GM12878 (cell line): ENCODE measurements at regions not wholly inside any gene's neighbourhood (a gene's known extent, or its start where the extent isn't known, plus 50 kb on each side); places are given as distances from the start of the nearest gene placed in this dataset.

Source experiments
- ESRRA ChIP-seq: IDR thresholded peaks from 2 replicates; pipeline ENCODE4 v1.6.1; 2012; ENCODE audit warnings: mild to moderate bottlenecking, low read length, improper control_type of control experiment
- FOXK2 ChIP-seq: fragments of 450-650 bp; IDR thresholded peaks from 2 replicates; pipeline ENCODE4 v1.6.1; 2017; ENCODE audit warnings: mild to moderate bottlenecking, moderate library complexity
- MTA3 ChIP-seq: IDR thresholded peaks from 2 replicates; pipeline ENCODE4 v1.6.1; 2012; ENCODE audit warnings: low read length, inconsistent platforms, borderline replicate concordance
- RELA ChIP-seq: fragments of 450-650 bp; IDR thresholded peaks from 2 replicates; pipeline ENCODE4 v1.8.0; 2014; ENCODE audit warnings: borderline replicate concordance; ENCODE audit not compliant: partially characterized antibody
- SUPT20H ChIP-seq: IDR thresholded peaks from 2 replicates; pipeline ENCODE4 v1.6.1; 2011; ENCODE audit warnings: low read depth, mild to moderate bottlenecking, low read length, moderate library complexity, borderline replicate concordance; ENCODE audit not compliant: control insufficient read depth
- ZNF274 ChIP-seq: IDR thresholded peaks from one replicate; pipeline ENCODE4 v1.8.0; 2011; ENCODE audit not compliant: insufficient read length, insufficient read depth
- TF ChIP-seq, protein P1 (sequence below): fragments of 450-650 bp; formaldehyde crosslinking; IDR thresholded peaks from 2 replicates; pipeline ENCODE4 v1.4.0; 2020; ENCODE audit warnings: mild to moderate bottlenecking, moderate library complexity
- TF ChIP-seq, protein P2 (sequence below): fragments of 450-650 bp; IDR thresholded peaks from 2 replicates; pipeline ENCODE4 v1.6.1; 2016; ENCODE audit warnings: mild to moderate bottlenecking
- TF ChIP-seq, protein P3 (sequence below): IDR thresholded peaks from 2 replicates; pipeline ENCODE4 v1.6.1; 2012; ENCODE audit warnings: low read length, inconsistent platforms
- TF ChIP-seq, protein P4 (sequence below): IDR thresholded peaks from 2 replicates; pipeline ENCODE4 v1.6.1; 2012; ENCODE audit warnings: mild to moderate bottlenecking, low read depth, low read length

DNA sequence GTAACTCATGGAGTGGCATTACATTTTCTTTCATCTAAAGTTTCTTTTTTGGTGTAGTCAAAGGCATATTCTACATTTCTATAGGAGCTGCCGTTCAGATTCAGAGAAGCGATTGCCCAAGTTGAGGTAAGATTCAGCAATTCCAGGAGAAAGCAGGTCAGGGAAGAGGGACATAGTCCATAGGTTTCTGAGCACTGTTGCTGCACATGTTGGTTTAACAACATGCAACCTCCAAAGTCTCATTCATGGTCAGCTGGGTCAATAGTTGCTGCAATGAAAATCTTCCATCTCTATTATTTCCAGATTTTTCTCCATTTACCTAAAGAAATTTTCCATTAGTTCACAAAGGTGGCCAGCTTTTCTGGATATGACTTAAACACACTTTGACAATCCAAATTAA is 682.3 kb upstream of the MAN1A1 start (continued):
- TF ChIP-seq, protein P1, sequence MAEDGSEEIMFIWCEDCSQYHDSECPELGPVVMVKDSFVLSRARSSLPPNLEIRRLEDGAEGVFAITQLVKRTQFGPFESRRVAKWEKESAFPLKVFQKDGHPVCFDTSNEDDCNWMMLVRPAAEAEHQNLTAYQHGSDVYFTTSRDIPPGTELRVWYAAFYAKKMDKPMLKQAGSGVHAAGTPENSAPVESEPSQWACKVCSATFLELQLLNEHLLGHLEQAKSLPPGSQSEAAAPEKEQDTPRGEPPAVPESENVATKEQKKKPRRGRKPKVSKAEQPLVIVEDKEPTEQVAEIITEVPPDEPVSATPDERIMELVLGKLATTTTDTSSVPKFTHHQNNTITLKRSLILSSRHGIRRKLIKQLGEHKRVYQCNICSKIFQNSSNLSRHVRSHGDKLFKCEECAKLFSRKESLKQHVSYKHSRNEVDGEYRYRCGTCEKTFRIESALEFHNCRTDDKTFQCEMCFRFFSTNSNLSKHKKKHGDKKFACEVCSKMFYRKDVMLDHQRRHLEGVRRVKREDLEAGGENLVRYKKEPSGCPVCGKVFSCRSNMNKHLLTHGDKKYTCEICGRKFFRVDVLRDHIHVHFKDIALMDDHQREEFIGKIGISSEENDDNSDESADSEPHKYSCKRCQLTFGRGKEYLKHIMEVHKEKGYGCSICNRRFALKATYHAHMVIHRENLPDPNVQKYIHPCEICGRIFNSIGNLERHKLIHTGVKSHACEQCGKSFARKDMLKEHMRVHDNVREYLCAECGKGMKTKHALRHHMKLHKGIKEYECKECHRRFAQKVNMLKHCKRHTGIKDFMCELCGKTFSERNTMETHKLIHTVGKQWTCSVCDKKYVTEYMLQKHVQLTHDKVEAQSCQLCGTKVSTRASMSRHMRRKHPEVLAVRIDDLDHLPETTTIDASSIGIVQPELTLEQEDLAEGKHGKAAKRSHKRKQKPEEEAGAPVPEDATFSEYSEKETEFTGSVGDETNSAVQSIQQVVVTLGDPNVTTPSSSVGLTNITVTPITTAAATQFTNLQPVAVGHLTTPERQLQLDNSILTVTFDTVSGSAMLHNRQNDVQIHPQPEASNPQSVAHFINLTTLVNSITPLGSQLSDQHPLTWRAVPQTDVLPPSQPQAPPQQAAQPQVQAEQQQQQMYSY (CRISPR knock-in tag), result no peak
- TF ChIP-seq ZNF274 (no peak), ESRRA (no peak), FOXK2 (no peak), SUPT20H (no peak), RELA (no peak), MTA3 (no peak)
- TF ChIP-seq, protein P2, sequence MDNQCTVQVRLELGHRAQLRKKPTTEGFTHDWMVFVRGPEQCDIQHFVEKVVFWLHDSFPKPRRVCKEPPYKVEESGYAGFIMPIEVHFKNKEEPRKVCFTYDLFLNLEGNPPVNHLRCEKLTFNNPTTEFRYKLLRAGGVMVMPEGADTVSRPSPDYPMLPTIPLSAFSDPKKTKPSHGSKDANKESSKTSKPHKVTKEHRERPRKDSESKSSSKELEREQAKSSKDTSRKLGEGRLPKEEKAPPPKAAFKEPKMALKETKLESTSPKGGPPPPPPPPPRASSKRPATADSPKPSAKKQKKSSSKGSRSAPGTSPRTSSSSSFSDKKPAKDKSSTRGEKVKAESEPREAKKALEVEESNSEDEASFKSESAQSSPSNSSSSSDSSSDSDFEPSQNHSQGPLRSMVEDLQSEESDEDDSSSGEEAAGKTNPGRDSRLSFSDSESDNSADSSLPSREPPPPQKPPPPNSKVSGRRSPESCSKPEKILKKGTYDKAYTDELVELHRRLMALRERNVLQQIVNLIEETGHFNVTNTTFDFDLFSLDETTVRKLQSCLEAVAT, result no peak
- TF ChIP-seq, protein P3, sequence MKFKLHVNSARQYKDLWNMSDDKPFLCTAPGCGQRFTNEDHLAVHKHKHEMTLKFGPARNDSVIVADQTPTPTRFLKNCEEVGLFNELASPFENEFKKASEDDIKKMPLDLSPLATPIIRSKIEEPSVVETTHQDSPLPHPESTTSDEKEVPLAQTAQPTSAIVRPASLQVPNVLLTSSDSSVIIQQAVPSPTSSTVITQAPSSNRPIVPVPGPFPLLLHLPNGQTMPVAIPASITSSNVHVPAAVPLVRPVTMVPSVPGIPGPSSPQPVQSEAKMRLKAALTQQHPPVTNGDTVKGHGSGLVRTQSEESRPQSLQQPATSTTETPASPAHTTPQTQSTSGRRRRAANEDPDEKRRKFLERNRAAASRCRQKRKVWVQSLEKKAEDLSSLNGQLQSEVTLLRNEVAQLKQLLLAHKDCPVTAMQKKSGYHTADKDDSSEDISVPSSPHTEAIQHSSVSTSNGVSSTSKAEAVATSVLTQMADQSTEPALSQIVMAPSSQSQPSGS, result no peak
- TF ChIP-seq, protein P4, sequence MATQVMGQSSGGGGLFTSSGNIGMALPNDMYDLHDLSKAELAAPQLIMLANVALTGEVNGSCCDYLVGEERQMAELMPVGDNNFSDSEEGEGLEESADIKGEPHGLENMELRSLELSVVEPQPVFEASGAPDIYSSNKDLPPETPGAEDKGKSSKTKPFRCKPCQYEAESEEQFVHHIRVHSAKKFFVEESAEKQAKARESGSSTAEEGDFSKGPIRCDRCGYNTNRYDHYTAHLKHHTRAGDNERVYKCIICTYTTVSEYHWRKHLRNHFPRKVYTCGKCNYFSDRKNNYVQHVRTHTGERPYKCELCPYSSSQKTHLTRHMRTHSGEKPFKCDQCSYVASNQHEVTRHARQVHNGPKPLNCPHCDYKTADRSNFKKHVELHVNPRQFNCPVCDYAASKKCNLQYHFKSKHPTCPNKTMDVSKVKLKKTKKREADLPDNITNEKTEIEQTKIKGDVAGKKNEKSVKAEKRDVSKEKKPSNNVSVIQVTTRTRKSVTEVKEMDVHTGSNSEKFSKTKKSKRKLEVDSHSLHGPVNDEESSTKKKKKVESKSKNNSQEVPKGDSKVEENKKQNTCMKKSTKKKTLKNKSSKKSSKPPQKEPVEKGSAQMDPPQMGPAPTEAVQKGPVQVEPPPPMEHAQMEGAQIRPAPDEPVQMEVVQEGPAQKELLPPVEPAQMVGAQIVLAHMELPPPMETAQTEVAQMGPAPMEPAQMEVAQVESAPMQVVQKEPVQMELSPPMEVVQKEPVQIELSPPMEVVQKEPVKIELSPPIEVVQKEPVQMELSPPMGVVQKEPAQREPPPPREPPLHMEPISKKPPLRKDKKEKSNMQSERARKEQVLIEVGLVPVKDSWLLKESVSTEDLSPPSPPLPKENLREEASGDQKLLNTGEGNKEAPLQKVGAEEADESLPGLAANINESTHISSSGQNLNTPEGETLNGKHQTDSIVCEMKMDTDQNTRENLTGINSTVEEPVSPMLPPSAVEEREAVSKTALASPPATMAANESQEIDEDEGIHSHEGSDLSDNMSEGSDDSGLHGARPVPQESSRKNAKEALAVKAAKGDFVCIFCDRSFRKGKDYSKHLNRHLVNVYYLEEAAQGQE, result no peak
- TF ChIP-seq, all 136 proteins: peak for 0
